Mucosa of descending colon (tissue), 3 donors: ENCODE measurements at regions not wholly inside any gene's neighbourhood (a gene's known extent, or its start where the extent isn't known, plus 50 kb on each side); places are given as distances from the start of the nearest gene placed in this dataset.
A peak's percentile ranks its signal among the peaks of the same experiment; 100 is the strongest.

Experiments
- ATAC-seq: fragments of 200-7000 bp; cut with Tn5 transposase; one replicate; pipeline ENCODE4 v1.9.1; 2020; ENCODE audit warnings: mild to moderate bottlenecking, moderate library complexity
- DNase-seq, 3 donors: peaks; one replicate each; pipeline ENCODE4 v3.0.0-alpha.2; 2020
- H3K36me3 ChIP-seq: fragments of 200-600 bp; one replicate; pipeline ENCODE4 v1.8.0; 2021; ENCODE audit warnings: low read depth, mild to moderate bottlenecking
- H3K4me1 ChIP-seq: fragments of 200-600 bp; one replicate; pipeline ENCODE4 v1.8.0; 2021; ENCODE audit warnings: low read depth, mild to moderate bottlenecking
- H3K4me3 ChIP-seq: fragments of 200-600 bp; one replicate; pipeline ENCODE4 v1.8.0; 2021; ENCODE audit warnings: mild to moderate bottlenecking
- H3K9me3 ChIP-seq: fragments of 200-600 bp; one replicate; pipeline ENCODE4 v1.8.0; 2021; ENCODE audit warnings: mild to moderate bottlenecking
- CTCF ChIP-seq: fragments of 200-600 bp; IDR thresholded peaks from one replicate; pipeline ENCODE4 v1.8.0; 2022; ENCODE audit warnings: antibody characterized with exemption, mild to moderate bottlenecking
- intact Hi-C, 2 donors: fragments of 100-400 bp; cut with DNase I in 1 of 2; cut with micrococcal nuclease in 1 of 2; formaldehyde crosslinking; loops; one replicate each; pipeline versions ENCODE4 v1.11.0 to v1.11.1; 2022; cut with DNase I, micrococcal nuclease
- donor health status: DM: no; HTN: no; CAD: no; lungs with moderate emphysema.
- donor health status: DM: no; HTN: no; CAD: no.
- donor health status: DM: no; HTN: yes; CAD: no.

GRCh38 chr15:39135989-39136388 is 444.9 kb upstream of the THBS1 start:
- TF ChIP-seq CTCF, result no peak
- no peaks in the 10 kb centered on the region for H3K4me1 ChIP-seq
- no peaks in the 10 kb centered on the region for H3K36me3 ChIP-seq
- no peaks in the 10 kb centered on the region for H3K9me3 ChIP-seq
- DNase-seq (no peak), ATAC-seq (no peak)
- intact Hi-C loops, result no loop called here
- no peak overlapping the region for H3K4me3 ChIP-seq

- ATAC-seq, result no peak
- no peaks in the 10 kb centered on the region for H3K4me1 ChIP-seq
- intact Hi-C loops, result no loop called here
- no peak for TF ChIP-seq CTCF
- H3K9me3 ChIP-seq, result no peaks in the 10 kb centered on the region
- DNase-seq, result no peak
- H3K4me3 ChIP-seq, result no peak overlapping the region
- H3K36me3 ChIP-seq, result no peaks in the 10 kb centered on the region
Measured at GRCh38 chr15:39139431-39140059, 441.3 kb upstream of the THBS1 start.

GRCh38 chr15:39140060-39140604 is 440.7 kb upstream of the THBS1 start:
- ATAC-seq, result peak; percentile 30
- no peak for TF ChIP-seq CTCF

GRCh38 chr15:39142500-39142899 is 438.4 kb upstream of the THBS1 start:
- no peak for ATAC-seq
- DNase-seq, result no peak
- Histone ChIP-seq H3K4me1 (no peaks in the 10 kb centered on the region), H3K4me3 (no peak overlapping the region), H3K9me3 (no peaks in the 10 kb centered on the region), H3K36me3 (no peaks in the 10 kb centered on the region)
- intact Hi-C loops, result no loop called here
- no peak for TF ChIP-seq CTCF

More at GRCh38 chr15:39140060-39140604, 440.7 kb upstream of the THBS1 start:
- Histone ChIP-seq H3K9me3 (no peaks in the 10 kb centered on the region), H3K4me3 (no peak overlapping the region), H3K4me1 (no peaks in the 10 kb centered on the region), H3K36me3 (no peaks in the 10 kb centered on the region)
- intact Hi-C loops, result no loop called here
- DNase-seq, result no peak

GRCh38 chr15:39143479-39143878 is 437.4 kb upstream of the THBS1 start:
- TF ChIP-seq CTCF, result no peak
- ATAC-seq, result no peak
- no peak for DNase-seq
- Histone ChIP-seq H3K36me3 (no peaks in the 10 kb centered on the region), H3K9me3 (no peaks in the 10 kb centered on the region), H3K4me3 (no peak overlapping the region), H3K4me1 (no peaks in the 10 kb centered on the region)
- intact Hi-C loops, result no loop called here

- DNase-seq, result no peak
- TF ChIP-seq CTCF, result no peak
- no peak for ATAC-seq
- Histone ChIP-seq H3K9me3 (no peaks in the 10 kb centered on the region), H3K36me3 (no peaks in the 10 kb centered on the region), H3K4me3 (no peak overlapping the region), H3K4me1 (no peaks in the 10 kb centered on the region)
- intact Hi-C loops, result no loop called here
Measured at GRCh38 chr15:39144051-39144450, 436.8 kb upstream of the THBS1 start.
